ENCODE measurements at regions not wholly inside any gene's neighbourhood (a gene's known extent, or its start where the extent isn't known, plus 50 kb on each side); places are given as distances from the start of the nearest gene placed in this dataset.

- no peak overlapping the region for H2AFZ ChIP-seq (ENCODE audit: low read length)
- H3K27ac ChIP-seq (ENCODE audit: extremely low read length, insufficient read depth, low read length), result no peak overlapping the region
- H4K20me1 ChIP-seq (ENCODE audit: insufficient read depth, low read length), result no peaks in the 10 kb centered on the region
- TF ChIP-seq ZBTB8A (CRISPR knock-in tag; IDR thresholded peaks at IDR 0.05; ENCODE audit: borderline replicate concordance, low read depth), result no peak
- DNase-seq (ENCODE audit: low spot score) (no peak), ATAC-seq (no peak), FAIRE-seq (no peak)
- ChIA-PET CTCF (ENCODE audit: low intra/inter-chr PET ratio, low total read pairs) (no interaction called here), POLR2A (no interaction called here)
- no peaks in the 10 kb centered on the region for H3K79me2 ChIP-seq (ENCODE audit: insufficient read depth, low read length)
- no peak overlapping the region for H3K9ac ChIP-seq (ENCODE audit: insufficient read depth, low read depth, low read length)
- H3K4me3 ChIP-seq (replicated peaks in 1 of 3; ENCODE audit: insufficient read depth in 1 of 3, low read depth in 2 of 3, low read length in 3 of 3), result no peak overlapping the region
- in situ Hi-C loops (cut with HindIII; ENCODE audit: extremely low pct_ligation_motif_present, low pct_unique_long_range_greater_than_20kb), result no loop called here
- WGBS (ENCODE audit: low lambda C conversion rate), result 20% methylated on average over 2 of the region's 2 CpGs
- H3K27me3 ChIP-seq (ENCODE audit: control insufficient read depth in 1 of 2, insufficient read depth in 2 of 2, low read length in 2 of 2), result peaks cover 0 to 4% of the 10 kb centered on the region in 2 experiments; a peak in 1 of 5 replicates
- H3K4me1 ChIP-seq (ENCODE audit: insufficient read depth, low read length), result peaks cover 7% of the 10 kb centered on the region
- intact Hi-C loops (cut with micrococcal nuclease; ENCODE audit: unreplicated experiment), result no loop called here
- no peaks in the 10 kb centered on the region for H3K36me3 ChIP-seq (replicated peaks in 1 of 2; ENCODE audit: control insufficient read depth in 1 of 2, insufficient read depth in 2 of 2, low read length in 2 of 2)
- no peaks in the 10 kb centered on the region for H3K9me3 ChIP-seq (ENCODE audit: low read length)
- H3K4me2 ChIP-seq (ENCODE audit: low read depth, low read length), result no peak overlapping the region
- BruUV-seq (replicated peaks), result no TSS peak
Measured at GRCh38 chr15:29891096-29891457, 68.8 kb upstream of the TJP1 start.

GRCh38 chr15:29890336-29891095 is 68.2 kb upstream of the TJP1 start:
- Histone ChIP-seq H3K4me2 (ENCODE audit: low read depth, low read length) (no peak overlapping the region), H3K9ac (ENCODE audit: insufficient read depth, low read depth, low read length) (no peak overlapping the region), H3K36me3 (replicated peaks in 1 of 2; ENCODE audit: control insufficient read depth in 1 of 2, insufficient read depth in 2 of 2, low read length in 2 of 2) (no peaks in the 10 kb centered on the region), H3K4me1 (ENCODE audit: insufficient read depth, low read length) (peaks cover 7% of the 10 kb centered on the region), H3K79me2 (ENCODE audit: insufficient read depth, low read length) (no peaks in the 10 kb centered on the region), H3K27ac (ENCODE audit: extremely low read length, insufficient read depth, low read length) (no peak overlapping the region), H4K20me1 (ENCODE audit: insufficient read depth, low read length) (no peaks in the 10 kb centered on the region), H3K4me3 (replicated peaks in 1 of 3; ENCODE audit: insufficient read depth in 1 of 3, low read depth in 2 of 3, low read length in 3 of 3) (no peak overlapping the region), H3K27me3 (ENCODE audit: control insufficient read depth in 1 of 2, insufficient read depth in 2 of 2, low read length in 2 of 2) (peaks cover 0 to 4% of the 10 kb centered on the region in 2 experiments; a peak in 1 of 5 replicates), H3K9me3 (ENCODE audit: low read length) (no peaks in the 10 kb centered on the region), H2AFZ (ENCODE audit: low read length) (no peak overlapping the region)
- no TSS peak for BruUV-seq (replicated peaks)
- in situ Hi-C loops (cut with HindIII; ENCODE audit: extremely low pct_ligation_motif_present, low pct_unique_long_range_greater_than_20kb) (no loop called here), intact Hi-C loops (cut with micrococcal nuclease; ENCODE audit: unreplicated experiment) (no loop called here)
- TF ChIP-seq SOX6 (IDR thresholded peaks at IDR 0.05) (no peak), SOX6 (CRISPR knock-in tag; IDR thresholded peaks at IDR 0.05) (no peak), SYNCRIP (IDR thresholded peaks at IDR 0.05; ENCODE audit: insufficient read depth, low read depth, low read length) (no peak), BCL6 (CRISPR knock-in tag; IDR thresholded peaks at IDR 0.05) (no peak), CTCF (CRISPR knock-in tag; IDR thresholded peaks at IDR 0.05) (no peak)
- POLR2A ChIA-PET, result no interaction called here
- CTCF ChIA-PET (ENCODE audit: low intra/inter-chr PET ratio, low total read pairs), result no interaction called here
- 49% methylated on average over 6 of the region's 6 CpGs for WGBS (ENCODE audit: low lambda C conversion rate)
- DNase-seq (ENCODE audit: low spot score) (no peak), FAIRE-seq (no peak), ATAC-seq (no peak)
